ENCODE measurements at regions not wholly inside any gene's neighbourhood (a gene's known extent, or its start where the extent isn't known, plus 50 kb on each side); places are given as distances from the start of the nearest gene placed in this dataset.

DNA sequence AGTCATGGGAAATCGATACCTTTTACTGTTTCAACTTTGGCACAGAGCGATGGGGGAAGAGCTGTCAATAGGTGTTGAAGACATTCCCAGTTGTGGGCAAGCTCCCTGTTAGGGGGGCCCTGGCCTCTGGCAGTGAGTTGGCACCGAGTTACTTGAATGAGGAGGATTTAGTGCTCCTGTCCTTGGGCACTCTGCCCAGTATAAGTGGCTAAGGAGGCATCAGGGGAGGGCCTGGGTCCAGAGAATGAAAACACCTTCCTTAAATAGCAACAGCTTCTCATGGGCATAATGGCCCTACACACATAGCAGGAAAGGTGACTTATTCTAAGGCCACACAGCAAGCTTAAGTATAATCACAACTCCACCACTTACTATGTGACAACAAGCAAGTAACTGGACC, 664.4 kb downstream of the PTPRU start:
- TF ChIP-seq TAF1 (IDR thresholded peaks at IDR 0.05; ENCODE audit: low read depth, low read length), result no peak
- TF ChIP-seq POLR2A (IDR thresholded peaks at IDR 0.05; ENCODE audit: low read depth, low read length), result no peak
